ENCODE measurements at regions not wholly inside any gene's neighbourhood (a gene's known extent, or its start where the extent isn't known, plus 50 kb on each side); places are given as distances from the start of the nearest gene placed in this dataset.

- dilution Hi-C loops (cut with MboI; ENCODE audit: extremely low pct_ligation_motif_present, low sequenced_read_pairs), result no loop called here
- no peak overlapping the region for H3K4me3 ChIP-seq (replicated peaks in 1 of 3; ENCODE audit: insufficient read depth in 1 of 3, low read depth in 1 of 3, low read length in 3 of 3)
- TF ChIP-seq JUN (IDR thresholded peaks at IDR 0.05; ENCODE audit: borderline replicate concordance, insufficient read depth, insufficient read length, low read depth) (no peak), GATA2 (IDR thresholded peaks at IDR 0.05; ENCODE audit: insufficient read depth, insufficient read length, low read depth, low read length) (no peak), POLR2A (IDR thresholded peaks at IDR 0.05; ENCODE audit: low read depth, low read length) (no peak), FOS (IDR thresholded peaks at IDR 0.05; ENCODE audit: borderline replicate concordance, insufficient read depth, low read length) (no peak), EZH2 (IDR thresholded peaks at IDR 0.05; ENCODE audit: borderline replicate concordance, low read depth, low read length, severe bottlenecking) (no peak), MAX (IDR thresholded peaks at IDR 0.05; ENCODE audit: insufficient read depth, insufficient read length) (no peak), POLR2AphosphoS5 (IDR thresholded peaks at IDR 0.05; ENCODE audit: insufficient read depth, low read depth, low read length) (no peak)
- TF ChIP-seq, protein P1, sequence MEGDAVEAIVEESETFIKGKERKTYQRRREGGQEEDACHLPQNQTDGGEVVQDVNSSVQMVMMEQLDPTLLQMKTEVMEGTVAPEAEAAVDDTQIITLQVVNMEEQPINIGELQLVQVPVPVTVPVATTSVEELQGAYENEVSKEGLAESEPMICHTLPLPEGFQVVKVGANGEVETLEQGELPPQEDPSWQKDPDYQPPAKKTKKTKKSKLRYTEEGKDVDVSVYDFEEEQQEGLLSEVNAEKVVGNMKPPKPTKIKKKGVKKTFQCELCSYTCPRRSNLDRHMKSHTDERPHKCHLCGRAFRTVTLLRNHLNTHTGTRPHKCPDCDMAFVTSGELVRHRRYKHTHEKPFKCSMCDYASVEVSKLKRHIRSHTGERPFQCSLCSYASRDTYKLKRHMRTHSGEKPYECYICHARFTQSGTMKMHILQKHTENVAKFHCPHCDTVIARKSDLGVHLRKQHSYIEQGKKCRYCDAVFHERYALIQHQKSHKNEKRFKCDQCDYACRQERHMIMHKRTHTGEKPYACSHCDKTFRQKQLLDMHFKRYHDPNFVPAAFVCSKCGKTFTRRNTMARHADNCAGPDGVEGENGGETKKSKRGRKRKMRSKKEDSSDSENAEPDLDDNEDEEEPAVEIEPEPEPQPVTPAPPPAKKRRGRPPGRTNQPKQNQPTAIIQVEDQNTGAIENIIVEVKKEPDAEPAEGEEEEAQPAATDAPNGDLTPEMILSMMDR (IDR thresholded peaks at IDR 0.05; ENCODE audit: extremely low read depth in 1 of 2, insufficient read depth in 1 of 2, low read depth in 1 of 2, low read length in 2 of 2), result no peak
- H3K9me1 ChIP-seq (replicated peaks; ENCODE audit: control insufficient read depth, extremely low read depth, insufficient read depth, low read length), result no peaks in the 10 kb centered on the region
- intact Hi-C loops (cut with micrococcal nuclease), result loop anchor here (10.0 kb wide), 1 partner anchor 503 kb away; no protein-coding TSS in a partner anchor
- POLR2A ChIA-PET, result no interaction called here
- H3K27ac ChIP-seq (ENCODE audit: insufficient read depth, low read depth, low read length), result no peak overlapping the region
- H3K36me3 ChIP-seq (ENCODE audit: control insufficient read depth in 2 of 2, extremely low read depth in 1 of 2, insufficient read depth in 2 of 2, low read length in 2 of 2), result no peaks in the 10 kb centered on the region
- CTCF ChIA-PET, result interaction anchor here (0.6 to 2.3 kb wide), 33 partner anchors 9 to 1090 kb away, joined by 3 to 70 read pairs (median 4); partner anchors contain the start of genes KATNAL2 and PIAS2
- H3K4me2 ChIP-seq (ENCODE audit: insufficient read depth, low read length), result no peak overlapping the region
- H3K9ac ChIP-seq (replicated peaks; ENCODE audit: extremely low read depth, insufficient read depth, low read length), result no peak overlapping the region
- BruUV-seq (replicated peaks), result no TSS peak
- H4K20me1 ChIP-seq (replicated peaks; ENCODE audit: control insufficient read depth, extremely low read depth, insufficient read depth, low read length), result no peaks in the 10 kb centered on the region
- DNase-seq (ENCODE audit: low read depth, low spot score) (no peak), FAIRE-seq (no peak)
- H3K9me3 ChIP-seq (replicated peaks; ENCODE audit: control insufficient read depth, insufficient read depth, low read length), result no peaks in the 10 kb centered on the region
- no peaks in the 10 kb centered on the region for H3K4me1 ChIP-seq (ENCODE audit: control insufficient read depth, extremely low read depth, insufficient read depth, low read length)
- no peaks in the 10 kb centered on the region for H3K27me3 ChIP-seq (ENCODE audit: control insufficient read depth in 2 of 2, insufficient read depth in 2 of 2, low read length in 2 of 2)
- H2AFZ ChIP-seq (ENCODE audit: low read depth, low read length), result no peak overlapping the region
- no peaks in the 10 kb centered on the region for H3K79me2 ChIP-seq (ENCODE audit: control insufficient read depth, insufficient read depth, low read length)
Measured at GRCh38 chr18:47748093-47748796, 182.2 kb downstream of the SMAD2 start.
